ENCODE measurements at regions not wholly inside any gene's neighbourhood (a gene's known extent, or its start where the extent isn't known, plus 50 kb on each side); places are given as distances from the start of the nearest gene placed in this dataset.
A peak's percentile ranks its signal among the peaks of the same experiment; 100 is the strongest.

- Histone ChIP-seq H3K4me1 (ENCODE audit: control insufficient read depth, extremely low read depth, insufficient read depth, low read length) (no peaks in the 10 kb centered on the region), H4K20me1 (ENCODE audit: control insufficient read depth, extremely low read depth, insufficient read depth, low read length) (no peaks in the 10 kb centered on the region), H3K27ac (ENCODE audit: insufficient read depth, low read length) (no peak overlapping the region), H3K79me2 (ENCODE audit: control insufficient read depth, insufficient read depth, low read length) (no peaks in the 10 kb centered on the region), H3K4me2 (ENCODE audit: extremely low read depth, insufficient read depth, low read length) (no peak overlapping the region), H3K9ac (ENCODE audit: insufficient read depth, low read length) (no peak overlapping the region), H3K4me3 (replicated peaks in 1 of 4; ENCODE audit: control extremely low read depth in 1 of 4, insufficient read depth in 1 of 4, low read depth in 3 of 4, low read length in 4 of 4) (no peak overlapping the region), H3K9me3 (ENCODE audit: control insufficient read depth, insufficient read depth, low read depth, low read length) (no peaks in the 10 kb centered on the region), H2AFZ (ENCODE audit: low read length) (no peak overlapping the region), H3K36me3 (ENCODE audit: control insufficient read depth, insufficient read depth, low read length) (no peaks in the 10 kb centered on the region), H3K27me3 (ENCODE audit: control insufficient read depth, insufficient read depth, low read length) (no peaks in the 10 kb centered on the region)
- no peak for TF ChIP-seq CTCF (conservative IDR thresholded peaks at IDR 0.05 in 1 of 2, IDR thresholded peaks at IDR 0.05 in 1 of 2; ENCODE audit: low read depth in 1 of 2, low read length in 2 of 2)
- no peak for TF ChIP-seq EZH2 (IDR thresholded peaks at IDR 0.05; ENCODE audit: low read length, missing control alignments)
- DNase-seq (ENCODE audit: low read depth in 2 of 2) = peak; percentile 62 to 78
Measured at GRCh38 chr2:236711440-236711839, 141.8 kb downstream of the ACKR3 start.

- Histone ChIP-seq H3K4me3 (replicated peaks in 1 of 4; ENCODE audit: control extremely low read depth in 1 of 4, insufficient read depth in 1 of 4, low read depth in 3 of 4, low read length in 4 of 4) (no peak overlapping the region), H3K27ac (ENCODE audit: insufficient read depth, low read length) (no peak overlapping the region), H3K36me3 (ENCODE audit: control insufficient read depth, insufficient read depth, low read length) (no peaks in the 10 kb centered on the region), H3K9ac (ENCODE audit: insufficient read depth, low read length) (no peak overlapping the region), H4K20me1 (ENCODE audit: control insufficient read depth, extremely low read depth, insufficient read depth, low read length) (no peaks in the 10 kb centered on the region), H2AFZ (ENCODE audit: low read length) (no peak overlapping the region), H3K4me2 (ENCODE audit: extremely low read depth, insufficient read depth, low read length) (no peak overlapping the region), H3K9me3 (ENCODE audit: control insufficient read depth, insufficient read depth, low read depth, low read length) (no peaks in the 10 kb centered on the region), H3K27me3 (ENCODE audit: control insufficient read depth, insufficient read depth, low read length) (no peaks in the 10 kb centered on the region), H3K4me1 (ENCODE audit: control insufficient read depth, extremely low read depth, insufficient read depth, low read length) (no peaks in the 10 kb centered on the region), H3K79me2 (ENCODE audit: control insufficient read depth, insufficient read depth, low read length) (no peaks in the 10 kb centered on the region)
- TF ChIP-seq CTCF (conservative IDR thresholded peaks at IDR 0.05 in 1 of 2, IDR thresholded peaks at IDR 0.05 in 1 of 2; ENCODE audit: low read depth in 1 of 2, low read length in 2 of 2) = no peak
- no peak for TF ChIP-seq EZH2 (IDR thresholded peaks at IDR 0.05; ENCODE audit: low read length, missing control alignments)
- DNase-seq (ENCODE audit: low read depth in 2 of 2) = peak; percentile 26 to 80
Measured at GRCh38 chr2:236712304-236712703, 142.7 kb downstream of the ACKR3 start.

GRCh38 chr2:236712961-236713673 lies 143.5 kb downstream of the ACKR3 start:
- Histone ChIP-seq H3K79me2 (ENCODE audit: control insufficient read depth, insufficient read depth, low read length) (no peaks in the 10 kb centered on the region), H3K4me3 (replicated peaks in 1 of 4; ENCODE audit: control extremely low read depth in 1 of 4, insufficient read depth in 1 of 4, low read depth in 3 of 4, low read length in 4 of 4) (no peak overlapping the region), H2AFZ (ENCODE audit: low read length) (no peak overlapping the region), H3K9ac (ENCODE audit: insufficient read depth, low read length) (no peak overlapping the region), H3K9me3 (ENCODE audit: control insufficient read depth, insufficient read depth, low read depth, low read length) (no peaks in the 10 kb centered on the region), H3K27me3 (ENCODE audit: control insufficient read depth, insufficient read depth, low read length) (no peaks in the 10 kb centered on the region), H3K27ac (ENCODE audit: insufficient read depth, low read length) (no peak overlapping the region), H3K4me1 (ENCODE audit: control insufficient read depth, extremely low read depth, insufficient read depth, low read length) (no peaks in the 10 kb centered on the region), H3K4me2 (ENCODE audit: extremely low read depth, insufficient read depth, low read length) (no peak overlapping the region), H4K20me1 (ENCODE audit: control insufficient read depth, extremely low read depth, insufficient read depth, low read length) (no peaks in the 10 kb centered on the region), H3K36me3 (ENCODE audit: control insufficient read depth, insufficient read depth, low read length) (no peaks in the 10 kb centered on the region)
- no peak for TF ChIP-seq EZH2 (IDR thresholded peaks at IDR 0.05; ENCODE audit: low read length, missing control alignments)
- no peak for TF ChIP-seq CTCF (conservative IDR thresholded peaks at IDR 0.05 in 1 of 2, IDR thresholded peaks at IDR 0.05 in 1 of 2; ENCODE audit: low read depth in 1 of 2, low read length in 2 of 2)
- no peak for DNase-seq (ENCODE audit: low read depth in 2 of 2)

All from fibroblast of lung (primary cell).